GM18909 (cell line): ENCODE measurements at regions not wholly inside any gene's neighbourhood (a gene's known extent, or its start where the extent isn't known, plus 50 kb on each side); places are given as distances from the start of the nearest gene placed in this dataset.

Experiments
- ATAC-seq: cut with Tn5 transposase; IDR thresholded peaks from one replicate; pipeline ENCODE4 v1.9.1; 2021; ENCODE audit warnings: mild to moderate bottlenecking; ENCODE audit not compliant: unreplicated experiment, poor library complexity

GRCh38 chr17:71919186-71919585 lies 201.6 kb upstream of the SOX9 start:
- no peak for ATAC-seq

- no peak for ATAC-seq
Observed at GRCh38 chr17:71919896-71920295, 200.9 kb upstream of the SOX9 start.

- no peak for ATAC-seq
Observed at GRCh38 chr17:71921796-71922195, 199.0 kb upstream of the SOX9 start.

DNA sequence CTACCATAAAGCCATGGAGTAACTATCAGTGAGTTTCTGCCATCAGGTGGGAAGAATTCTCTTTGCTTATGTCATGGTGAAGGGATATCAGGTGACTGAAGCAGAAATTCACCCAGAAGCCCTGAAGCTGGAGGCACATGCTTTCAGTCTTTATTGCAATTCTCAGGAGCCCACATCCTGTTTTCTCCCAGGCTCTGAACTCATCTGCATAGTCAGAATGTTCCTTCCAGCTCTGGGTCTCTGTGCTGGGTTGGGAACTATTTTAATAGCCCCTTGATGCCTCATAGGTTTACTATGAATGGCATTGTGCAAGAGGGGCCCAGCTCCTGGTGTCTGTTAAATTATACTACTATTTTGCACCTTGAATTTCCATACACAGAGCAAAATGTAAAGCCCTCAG lies 198.4 kb upstream of the SOX9 start:
- no peak for ATAC-seq

DNA sequence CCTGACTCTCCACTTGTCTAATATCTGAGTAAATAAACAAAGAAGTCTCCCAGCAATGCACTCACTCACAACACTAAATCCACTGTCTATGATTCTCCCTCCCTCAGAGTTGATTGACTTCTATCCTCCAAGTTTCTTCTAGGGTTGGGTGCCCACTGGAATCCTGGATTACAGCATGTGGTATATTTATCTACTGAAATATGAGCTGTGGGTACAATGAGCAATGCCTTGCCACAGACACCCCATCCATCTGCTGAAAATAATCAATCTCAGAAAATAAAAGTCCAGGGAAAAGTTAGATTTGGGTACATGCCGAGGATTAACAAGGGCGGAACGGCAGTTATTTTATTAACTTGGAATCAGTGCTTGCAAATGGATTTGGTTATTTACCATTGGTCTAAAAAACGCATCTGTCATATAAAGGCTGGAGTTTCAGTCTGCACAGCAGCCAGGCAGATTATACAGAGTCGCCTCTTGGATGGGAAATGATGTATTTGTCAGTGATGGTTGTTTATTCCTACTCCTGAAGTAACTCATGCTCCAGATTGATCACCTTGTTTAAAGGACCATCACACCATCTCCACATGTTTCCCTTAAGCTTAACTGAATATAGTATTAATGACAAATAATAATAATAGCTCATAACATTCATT lies 193.9 kb upstream of the SOX9 start:
- no peak for ATAC-seq

GRCh38 chr17:71933306-71933705 lies 187.5 kb upstream of the SOX9 start:
- no peak for ATAC-seq

DNA sequence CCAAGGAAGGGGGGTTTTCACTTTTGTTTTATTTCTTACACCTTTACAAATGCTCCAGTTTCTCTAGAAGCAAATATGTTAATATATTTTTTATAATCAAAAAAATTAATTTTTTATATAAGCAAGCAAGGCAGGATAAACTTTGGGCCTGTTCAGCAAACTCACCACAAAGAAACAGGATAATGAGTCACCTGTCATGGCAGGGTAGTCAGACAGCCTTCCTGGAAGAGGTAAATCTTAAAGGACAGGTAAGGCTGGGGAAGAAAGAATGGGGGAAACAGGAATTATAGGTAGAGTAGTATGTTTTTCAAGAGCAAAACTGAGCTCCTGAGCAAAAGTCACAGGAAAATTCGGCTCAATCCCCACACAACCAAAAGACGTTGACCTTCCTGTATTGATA lies 186.3 kb upstream of the SOX9 start:
- ATAC-seq: no peak

- ATAC-seq: no peak
Observed at GRCh38 chr17:71935341-71935740, 185.5 kb upstream of the SOX9 start.

DNA sequence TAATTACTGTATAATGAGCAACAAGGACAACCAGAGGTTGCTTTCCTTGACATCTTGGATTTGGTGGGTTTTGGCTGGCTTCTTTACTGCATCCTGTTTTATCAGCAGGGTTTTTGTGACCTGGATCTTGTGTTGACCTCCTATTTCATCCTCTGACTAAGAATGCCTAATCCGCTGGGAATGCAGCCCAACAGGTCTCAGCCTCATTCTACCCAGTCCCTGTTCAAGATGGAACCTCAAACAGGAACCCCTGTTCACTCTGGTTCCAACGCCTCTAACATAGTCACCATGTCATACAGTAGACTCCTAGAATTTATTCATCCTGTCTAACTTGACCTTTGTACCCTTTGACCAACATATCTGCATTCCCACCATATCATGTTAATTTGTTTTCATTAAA lies 183.8 kb upstream of the SOX9 start:
- ATAC-seq: no peak

GRCh38 chr17:71937914-71938313 lies 182.9 kb upstream of the SOX9 start:
- ATAC-seq: no peak

DNA sequence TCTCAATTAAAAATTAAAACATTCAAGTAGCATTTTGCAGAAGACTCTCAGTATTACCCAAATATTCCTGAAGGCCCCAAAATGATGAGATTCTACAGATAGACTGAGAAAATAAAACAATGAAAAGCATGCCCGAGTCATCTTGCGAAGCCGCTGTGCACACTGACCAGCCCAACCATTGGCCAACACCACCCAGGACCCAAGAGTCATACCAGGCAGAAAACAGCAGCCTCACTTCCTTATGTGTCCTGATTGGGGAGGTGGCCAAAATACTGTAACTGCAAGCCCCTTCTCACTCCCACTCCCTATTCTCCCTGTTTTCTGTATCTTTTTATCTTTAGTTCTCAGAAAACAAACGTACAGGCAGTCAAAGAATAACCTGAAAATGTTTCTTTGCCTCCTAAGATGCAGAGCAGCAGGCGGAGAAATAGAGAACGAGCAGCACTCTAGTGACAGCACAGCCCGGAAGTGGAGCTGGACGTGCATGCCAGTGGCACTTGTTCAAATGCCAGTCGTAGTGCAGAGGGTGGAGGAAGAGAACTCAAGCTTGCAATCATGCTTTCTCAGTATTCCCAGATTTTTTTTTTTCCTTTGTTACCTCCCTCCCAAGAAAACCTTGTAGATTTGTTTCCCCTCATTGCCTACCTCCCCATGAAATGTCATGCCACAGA lies 182.3 kb upstream of the SOX9 start:
- no peak for ATAC-seq

DNA sequence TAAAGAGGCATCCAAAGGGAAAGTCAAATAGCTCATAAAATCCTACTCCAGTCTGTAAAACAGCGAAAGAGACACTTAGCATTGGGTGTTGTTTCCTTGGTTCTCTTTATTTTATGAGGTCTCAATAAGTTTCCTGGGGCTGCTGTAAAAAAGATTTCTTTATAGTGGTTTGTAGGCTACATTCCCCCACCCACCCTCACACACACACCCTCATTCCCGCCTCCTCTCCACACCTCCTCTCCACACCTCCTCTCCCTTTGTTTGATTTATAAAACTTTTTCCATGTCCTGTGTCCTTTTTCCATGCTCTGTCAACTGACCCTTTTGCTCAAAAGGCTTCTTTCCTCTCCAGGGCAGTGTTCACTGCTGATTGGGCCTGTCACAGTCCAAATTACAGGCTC lies 178.9 kb upstream of the SOX9 start:
- no peak for ATAC-seq

DNA sequence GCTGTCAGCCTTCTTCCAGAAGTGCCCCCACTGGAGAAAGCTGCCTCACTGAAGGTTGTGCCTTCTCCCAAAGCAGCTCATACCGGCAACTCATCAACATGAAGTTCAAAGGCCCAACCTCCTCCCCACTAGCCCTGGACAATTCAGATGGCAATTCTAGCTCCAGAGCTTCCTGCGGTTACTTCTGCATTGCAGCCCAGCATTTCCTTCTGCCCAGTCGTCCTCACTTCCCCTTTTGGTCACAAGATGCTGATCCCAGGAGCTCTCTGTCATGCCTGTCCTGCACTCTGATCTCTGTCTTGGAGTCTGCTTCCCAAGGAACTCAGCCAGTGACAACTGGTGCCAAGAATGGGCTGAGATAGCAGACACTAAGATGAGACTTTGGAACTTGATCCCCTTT lies 178.2 kb upstream of the SOX9 start:
- ATAC-seq: no peak

DNA sequence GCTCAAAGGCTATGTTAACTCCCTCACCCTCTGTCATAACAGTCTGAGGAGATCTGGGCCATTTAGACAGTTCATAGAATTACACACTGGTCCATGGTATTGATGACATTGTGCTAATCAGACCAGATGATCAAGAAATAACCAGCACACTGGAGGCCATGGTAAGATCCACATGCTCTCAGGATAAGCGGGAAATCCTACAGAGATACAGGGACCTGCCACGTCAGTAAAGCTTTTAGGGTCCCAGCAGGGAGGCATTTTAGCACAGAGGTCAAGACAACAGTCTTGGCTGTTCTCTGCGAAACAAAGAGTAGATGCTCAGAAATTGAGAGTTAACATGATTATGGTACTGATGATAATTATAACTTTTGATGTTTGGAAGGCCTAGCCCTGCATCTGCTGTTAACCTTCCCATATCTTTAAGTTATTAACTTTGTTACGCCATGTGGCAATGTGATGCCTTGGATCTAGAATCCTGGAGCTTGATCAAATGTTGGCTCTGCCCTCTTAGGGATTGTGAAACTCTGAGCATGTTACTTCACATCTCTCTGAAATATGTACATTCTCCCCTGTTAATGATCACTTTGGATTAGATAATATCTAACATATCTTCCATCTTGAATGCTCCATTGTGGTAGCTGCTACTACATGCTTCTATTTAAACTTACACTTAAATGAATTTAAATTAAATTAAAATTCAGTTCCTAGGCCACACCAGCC lies 172.0 kb upstream of the SOX9 start:
- ATAC-seq: no peak

GRCh38 chr17:71959154-71959553 lies 161.7 kb upstream of the SOX9 start:
- no peak for ATAC-seq

- ATAC-seq: no peak
Observed at GRCh38 chr17:71963351-71963750, 157.5 kb upstream of the SOX9 start.

- ATAC-seq: no peak
Observed at GRCh38 chr17:71963791-71964190, 157.0 kb upstream of the SOX9 start.

DNA sequence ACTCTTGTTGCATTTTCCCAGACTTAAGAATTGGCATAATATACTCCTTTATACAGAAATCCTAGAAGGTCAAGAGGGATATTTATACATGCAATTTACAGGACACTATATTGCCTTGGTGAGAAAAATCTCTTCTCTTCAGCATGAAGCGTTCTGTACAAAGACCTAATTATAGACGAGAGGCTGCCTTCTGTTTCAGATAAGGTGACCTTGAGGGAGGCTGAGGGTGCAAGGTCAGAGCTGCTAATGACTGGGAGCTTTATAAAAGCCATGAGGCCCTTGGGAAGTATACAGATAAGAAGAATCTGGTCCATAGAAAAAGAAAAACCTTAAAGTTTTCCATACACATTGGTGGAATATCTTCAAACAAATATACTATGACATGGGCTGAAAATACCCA lies 156.3 kb upstream of the SOX9 start:
- no peak for ATAC-seq

DNA sequence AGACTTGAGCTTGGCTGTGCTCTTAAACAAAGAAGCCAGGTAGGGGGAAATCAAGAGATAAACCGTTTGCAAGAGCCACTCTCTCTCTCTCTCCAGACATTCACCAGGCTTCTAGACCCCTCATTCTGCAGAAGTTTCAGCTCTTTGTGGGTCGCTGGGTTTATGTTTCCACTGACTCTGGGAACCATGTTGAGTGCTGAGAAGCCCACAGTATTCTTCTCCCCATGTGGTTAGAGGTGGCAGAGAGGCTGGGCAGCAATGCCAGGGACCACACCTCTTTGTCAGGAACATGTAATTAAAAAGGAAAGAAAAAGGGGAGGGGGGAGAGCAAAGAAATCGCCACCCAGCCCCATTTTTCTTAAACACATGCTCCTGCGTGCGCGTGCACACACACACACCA lies 154.8 kb upstream of the SOX9 start:
- no peak for ATAC-seq

GRCh38 chr17:71966459-71967313 lies 154.1 kb upstream of the SOX9 start:
- no peak for ATAC-seq

DNA sequence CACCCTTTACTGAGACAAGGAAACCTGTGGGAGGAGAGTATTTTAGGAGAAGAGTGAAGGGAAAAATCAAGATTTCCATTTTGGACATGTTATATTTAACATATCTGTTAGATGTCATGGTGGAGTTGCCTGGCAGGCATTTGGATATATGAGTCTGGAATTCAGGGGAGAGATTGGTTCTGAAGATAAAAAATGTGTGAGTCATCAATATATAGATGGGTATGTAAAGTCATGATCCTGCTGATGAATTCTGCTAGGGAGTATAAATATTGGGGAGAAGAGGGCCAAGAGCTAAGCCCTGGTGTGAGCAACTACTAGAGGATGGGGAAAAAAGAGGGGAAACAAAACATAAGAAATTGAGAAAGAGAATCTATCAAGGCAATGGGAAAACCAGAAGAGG lies 151.3 kb upstream of the SOX9 start:
- ATAC-seq: no peak
